Neural crest cell (in vitro differentiated cells): ENCODE measurements at regions not wholly inside any gene's neighbourhood (a gene's known extent, or its start where the extent isn't known, plus 50 kb on each side); places are given as distances from the start of the nearest gene placed in this dataset.

Experiments used
- DNase-seq: peaks from one replicate; pipeline ENCODE4 v3.0.0; 2021; ENCODE audit warnings: low read depth, mixed read lengths, low spot score
- H3K27ac Mint-ChIP-seq: one replicate; pipeline ENCODE4 v1.8.0; 2021; ENCODE audit warnings: mild to moderate bottlenecking, mixed read lengths; ENCODE audit not compliant: unreplicated experiment
- H3K27me3 Mint-ChIP-seq: 2 replicates; pipeline ENCODE4 v1.8.0; 2021; ENCODE audit warnings: low read depth, mild to moderate bottlenecking, mixed read lengths
- H3K36me3 Mint-ChIP-seq: 2 replicates; pipeline ENCODE4 v1.8.0; 2021; ENCODE audit warnings: low read depth, mild to moderate bottlenecking, mixed read lengths
- H3K4me1 Mint-ChIP-seq: 2 replicates; pipeline ENCODE4 v1.8.0; 2021; ENCODE audit warnings: mixed read lengths
- H3K4me3 Mint-ChIP-seq: one replicate; pipeline ENCODE4 v1.8.0; 2021; ENCODE audit warnings: mild to moderate bottlenecking, mixed read lengths
- H3K9me3 Mint-ChIP-seq: 2 replicates; pipeline ENCODE4 v1.8.0; 2021; ENCODE audit warnings: mixed read lengths
- TF ChIP-seq, protein P1 (sequence below): fragments of 200-600 bp; sonication (generic); conservative IDR thresholded peaks from 2 replicates; pipeline ENCODE4 v1.5.0; 2021; ENCODE audit warnings: antibody characterized with exemption, mild to moderate bottlenecking

- Mint-ChIP-seq H3K27me3 (no peaks in the 10 kb centered on the region), H3K36me3 (no peaks in the 10 kb centered on the region), H3K27ac (no peak overlapping the region), H3K9me3 (no peaks in the 10 kb centered on the region), H3K4me1 (no peaks in the 10 kb centered on the region), H3K4me3 (no peak overlapping the region)
- no peak for DNase-seq
- TF ChIP-seq, protein P1, sequence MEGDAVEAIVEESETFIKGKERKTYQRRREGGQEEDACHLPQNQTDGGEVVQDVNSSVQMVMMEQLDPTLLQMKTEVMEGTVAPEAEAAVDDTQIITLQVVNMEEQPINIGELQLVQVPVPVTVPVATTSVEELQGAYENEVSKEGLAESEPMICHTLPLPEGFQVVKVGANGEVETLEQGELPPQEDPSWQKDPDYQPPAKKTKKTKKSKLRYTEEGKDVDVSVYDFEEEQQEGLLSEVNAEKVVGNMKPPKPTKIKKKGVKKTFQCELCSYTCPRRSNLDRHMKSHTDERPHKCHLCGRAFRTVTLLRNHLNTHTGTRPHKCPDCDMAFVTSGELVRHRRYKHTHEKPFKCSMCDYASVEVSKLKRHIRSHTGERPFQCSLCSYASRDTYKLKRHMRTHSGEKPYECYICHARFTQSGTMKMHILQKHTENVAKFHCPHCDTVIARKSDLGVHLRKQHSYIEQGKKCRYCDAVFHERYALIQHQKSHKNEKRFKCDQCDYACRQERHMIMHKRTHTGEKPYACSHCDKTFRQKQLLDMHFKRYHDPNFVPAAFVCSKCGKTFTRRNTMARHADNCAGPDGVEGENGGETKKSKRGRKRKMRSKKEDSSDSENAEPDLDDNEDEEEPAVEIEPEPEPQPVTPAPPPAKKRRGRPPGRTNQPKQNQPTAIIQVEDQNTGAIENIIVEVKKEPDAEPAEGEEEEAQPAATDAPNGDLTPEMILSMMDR = no peak
These were observed 188.5 kb upstream of the PFKP start for GRCh38 chr10:2878818-2879217.

DNA sequence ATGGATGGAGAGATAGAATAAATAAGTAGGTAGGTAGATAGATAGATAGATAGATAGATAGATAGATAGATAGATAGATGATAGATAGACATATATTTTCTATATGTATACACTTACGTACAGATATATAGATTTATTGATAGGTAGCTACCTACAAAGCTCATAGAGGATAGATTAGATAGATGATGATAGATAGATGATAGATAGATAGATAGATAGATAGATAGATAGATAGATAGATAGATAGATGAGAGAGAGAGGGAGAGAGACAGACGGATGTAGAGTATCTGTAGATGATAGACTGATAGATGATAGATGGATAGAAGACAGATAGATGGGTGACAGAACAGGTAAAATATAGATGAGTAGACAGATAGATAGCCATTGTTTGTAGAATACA is 191.3 kb upstream of the PFKP start:
- H3K4me3 Mint-ChIP-seq = no peak overlapping the region
- TF ChIP-seq, protein P1 = no peak

DNA sequence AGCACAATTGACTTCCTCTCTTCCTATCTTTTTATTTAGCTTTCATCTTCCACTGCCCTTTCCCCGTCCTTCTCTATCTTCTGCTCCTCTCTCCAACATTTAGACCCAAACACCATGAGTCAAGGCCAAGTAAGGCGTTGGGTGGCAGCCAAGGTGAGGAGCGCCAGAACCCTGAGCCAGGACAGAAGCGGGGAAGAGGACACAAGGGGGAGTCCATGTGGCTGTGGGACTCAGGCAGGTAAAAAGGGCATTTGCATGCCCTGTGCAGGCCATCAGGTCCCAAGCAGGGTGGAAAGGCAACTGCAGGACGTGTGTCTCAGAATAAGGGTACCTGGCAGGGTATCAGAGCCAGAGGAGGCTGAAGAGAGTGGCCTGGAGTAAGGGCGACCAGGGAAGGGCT is 192.4 kb upstream of the PFKP start:
- Mint-ChIP-seq H3K27me3 (peaks cover 12% of the 10 kb centered on the region), H3K36me3 (no peaks in the 10 kb centered on the region), H3K9me3 (no peaks in the 10 kb centered on the region), H3K27ac (no peak overlapping the region), H3K4me3 (no peak overlapping the region), H3K4me1 (no peaks in the 10 kb centered on the region)
- no peak for DNase-seq
- TF ChIP-seq, protein P1 = no peak

More for the DNA sequence above, 191.3 kb upstream of the PFKP start:
- peaks cover 7% of the 10 kb centered on the region for H3K27me3 Mint-ChIP-seq
- no peaks in the 10 kb centered on the region for H3K9me3 Mint-ChIP-seq
- DNase-seq = no peak
- H3K4me1 Mint-ChIP-seq = no peaks in the 10 kb centered on the region
- H3K36me3 Mint-ChIP-seq = no peaks in the 10 kb centered on the region
- H3K27ac Mint-ChIP-seq = no peak overlapping the region

DNA sequence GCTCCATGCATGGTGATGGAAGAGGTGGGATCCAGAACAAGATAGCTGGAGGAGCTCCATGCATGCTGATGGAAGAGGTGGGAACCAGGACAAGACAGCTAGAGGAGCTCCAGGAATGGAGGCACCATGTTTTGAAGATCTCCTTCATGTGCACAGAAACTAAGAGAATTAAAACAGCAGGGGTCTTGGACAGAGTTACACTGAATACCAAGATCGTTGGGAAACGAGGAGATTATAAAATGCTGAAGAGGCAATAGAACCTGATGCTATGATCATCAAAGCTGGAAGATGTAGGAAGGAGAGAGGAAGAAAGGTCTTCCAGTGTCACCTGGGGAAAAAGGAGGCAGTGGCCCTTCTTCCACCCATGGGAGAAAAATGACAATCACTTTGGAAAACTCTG is 193.6 kb upstream of the PFKP start:
- TF ChIP-seq, protein P1 = no peak
- H3K27ac Mint-ChIP-seq = no peak overlapping the region
- DNase-seq = no peak
- no peaks in the 10 kb centered on the region for H3K9me3 Mint-ChIP-seq
- H3K36me3 Mint-ChIP-seq = no peaks in the 10 kb centered on the region
- peaks cover 12% of the 10 kb centered on the region for H3K27me3 Mint-ChIP-seq
- H3K4me3 Mint-ChIP-seq = no peak overlapping the region
- H3K4me1 Mint-ChIP-seq = no peaks in the 10 kb centered on the region

- no peak for DNase-seq
- Mint-ChIP-seq H3K27ac (no peak overlapping the region), H3K9me3 (no peaks in the 10 kb centered on the region), H3K36me3 (no peaks in the 10 kb centered on the region), H3K4me1 (no peaks in the 10 kb centered on the region), H3K27me3 (peaks cover 16% of the 10 kb centered on the region), H3K4me3 (no peak overlapping the region)
- TF ChIP-seq, protein P1 = no peak
These were observed 195.6 kb upstream of the PFKP start for GRCh38 chr10:2871673-2872219.
